ENCODE measurements at regions not wholly inside any gene's neighbourhood (a gene's known extent, or its start where the extent isn't known, plus 50 kb on each side); places are given as distances from the start of the nearest gene placed in this dataset.

GRCh38 chr18:41872206-41872605 is 82.8 kb upstream of the PIK3C3 start:
- no peak for TF ChIP-seq CTCF (IDR thresholded peaks at IDR 0.05)
- no peak for TF ChIP-seq POLR2AphosphoS5 (IDR thresholded peaks at IDR 0.05)
